HepG2 (cell line): ENCODE measurements at regions not wholly inside any gene's neighbourhood (a gene's known extent, or its start where the extent isn't known, plus 50 kb on each side); places are given as distances from the start of the nearest gene placed in this dataset.

Source experiments
- ASH2L ChIP-seq: fragments of 300-600, 200-600 bp; sonication (generic); IDR thresholded peaks from 2 replicates; pipeline ENCODE4 v1.7.0; 2017; ENCODE audit warnings: low read depth, mild to moderate bottlenecking, moderate library complexity, mixed read lengths, low read length; ENCODE audit not compliant: insufficient read length
- BHLHE40 ChIP-seq: IDR thresholded peaks from 2 replicates; pipeline ENCODE4 v1.6.1; 2011; ENCODE audit warnings: low read length, improper control_type of control experiment
- DRAP1 ChIP-seq: IDR thresholded peaks from 2 replicates; pipeline ENCODE4 v1.6.1; 2016; ENCODE audit warnings: missing genetic modification reagents, missing compliant biosample characterization
- FLYWCH1 ChIP-seq: sonication (generic); formaldehyde crosslinking; IDR thresholded peaks from 2 replicates; pipeline ENCODE4 v1.8.1; 2023; ENCODE audit warnings: mild to moderate bottlenecking, missing genetic modification reagents
- FOXO4 ChIP-seq: sonication (generic); formaldehyde crosslinking; conservative IDR thresholded peaks from 2 replicates; pipeline ENCODE4 v1.8.1; 2023; ENCODE audit warnings: missing genetic modification reagents
- HMG20B ChIP-seq: conservative IDR thresholded peaks from 2 replicates; pipeline ENCODE4 v1.6.1; 2016; ENCODE audit warnings: missing genetic modification reagents, missing compliant biosample characterization
- IRF2 ChIP-seq: IDR thresholded peaks from 2 replicates; pipeline ENCODE4 v1.6.1; 2018; ENCODE audit warnings: missing genetic modification reagents, missing compliant biosample characterization
- KAT7 ChIP-seq: IDR thresholded peaks from 2 replicates; pipeline ENCODE4 v1.6.1; 2018; ENCODE audit warnings: borderline replicate concordance, missing compliant biosample characterization
- NCOA5 ChIP-seq: sonication (generic); formaldehyde crosslinking; IDR thresholded peaks from 2 replicates; pipeline ENCODE4 v1.4.0; 2020; ENCODE audit warnings: missing genetic modification reagents
- NR2F1 ChIP-seq, 2 experiments: fragments of 450-650 bp in 1 of 2; formaldehyde crosslinking in 1 of 2; IDR thresholded peaks; 2 replicates each; pipeline versions ENCODE4 v1.5.0 to v1.6.1; 2016 to 2020; ENCODE audit warnings: mild to moderate bottlenecking in 1 of 2, missing compliant biosample characterization in 1 of 2, missing genetic modification reagents in 1 of 2, moderate library complexity in 1 of 2
- PCBP2 ChIP-seq: fragments of 200-400 bp; formaldehyde crosslinking; optimal IDR thresholded peaks from 2 replicates; pipeline ENCODE3; 2018; ENCODE audit warnings: low read length, low read depth; ENCODE audit not compliant: poor library complexity, severe bottlenecking
- PHF21A ChIP-seq: sonication (generic); formaldehyde crosslinking; IDR thresholded peaks from 2 replicates; pipeline ENCODE4 v1.5.0; 2020; ENCODE audit warnings: mild to moderate bottlenecking, missing genetic modification reagents
- RAD21 ChIP-seq: fragments of 450-650 bp; formaldehyde crosslinking; IDR thresholded peaks from 2 replicates; pipeline ENCODE4 v1.5.0; 2020; ENCODE audit warnings: mild to moderate bottlenecking
- SALL1 ChIP-seq: sonication (generic); formaldehyde crosslinking; IDR thresholded peaks from 2 replicates; pipeline ENCODE4 v1.8.0; 2022; ENCODE audit warnings: mild to moderate bottlenecking, missing genetic modification reagents
- TARDBP ChIP-seq: sonication (generic); formaldehyde crosslinking; IDR thresholded peaks from 2 replicates; pipeline ENCODE4 v1.8.0; 2022; ENCODE audit warnings: mild to moderate bottlenecking, missing genetic modification reagents
- TRIM22 ChIP-seq: fragments of 450-650 bp; IDR thresholded peaks from 2 replicates; pipeline ENCODE4 v1.6.1; 2017
- ZBTB44 ChIP-seq: sonication (generic); formaldehyde crosslinking; IDR thresholded peaks from 2 replicates; pipeline ENCODE4 v1.4.0; 2020; ENCODE audit warnings: missing genetic modification reagents
- ZBTB49 ChIP-seq: sonication (generic); formaldehyde crosslinking; IDR thresholded peaks from 2 replicates; pipeline ENCODE4 v1.4.0; 2020; ENCODE audit warnings: missing genetic modification reagents, borderline replicate concordance
- ZC3H13 ChIP-seq: sonication (generic); formaldehyde crosslinking; IDR thresholded peaks from 2 replicates; pipeline ENCODE4 v1.8.1; 2023; ENCODE audit warnings: mild to moderate bottlenecking, missing genetic modification reagents, moderate library complexity
- ZNF253 ChIP-seq: sonication (generic); formaldehyde crosslinking; IDR thresholded peaks from 2 replicates; pipeline ENCODE4 v1.8.0; 2022; ENCODE audit warnings: mild to moderate bottlenecking, missing genetic modification reagents, borderline replicate concordance
- ZNF563 ChIP-seq: sonication (generic); formaldehyde crosslinking; IDR thresholded peaks from 2 replicates; pipeline ENCODE4 v1.8.0; 2022; ENCODE audit warnings: mild to moderate bottlenecking, moderate library complexity, missing genetic modification reagents
- ZNF580 ChIP-seq: IDR thresholded peaks from 2 replicates; pipeline ENCODE4 v1.6.1; 2016; ENCODE audit warnings: low read depth, borderline replicate concordance
- ZNF605 ChIP-seq: sonication (generic); formaldehyde crosslinking; IDR thresholded peaks from 2 replicates; pipeline ENCODE4 v1.8.0; 2022; ENCODE audit warnings: mild to moderate bottlenecking, missing genetic modification reagents
- ZNF761 ChIP-seq: sonication (generic); formaldehyde crosslinking; conservative IDR thresholded peaks from 2 replicates; pipeline ENCODE4 v1.4.0; 2020; ENCODE audit warnings: mild to moderate bottlenecking, missing genetic modification reagents

GRCh38 chr5:116848954-116849581 is 274.4 kb upstream of the SEMA6A start (continued):
- TF ChIP-seq PHF21A = no peak; the same call in 1 of the 2 replicates
- TF ChIP-seq BHLHE40 = no peak
- TF ChIP-seq TRIM22 = no peak
- TF ChIP-seq ZNF761 = no peak
- TF ChIP-seq FOXO4 = no peak
- TF ChIP-seq NR2F1 (CRISPR knock-in tag; IDR thresholded peaks at IDR 0.05) = peak; percentile 37 to 82; a peak in 2 of 4 replicates
- TF ChIP-seq HMG20B (CRISPR knock-in tag) = no peak
- no peak for TF ChIP-seq ZBTB49 (CRISPR knock-in tag)
- TF ChIP-seq ZNF253 (CRISPR knock-in tag) = no peak
- TF ChIP-seq ZNF605 (CRISPR knock-in tag) = 0 out of 2 replicates have a peak, but pooled peaks have one; percentile 29
- 0 out of 2 replicates have a peak, but pooled peaks have one; percentile 25 for TF ChIP-seq ZNF580 (CRISPR knock-in tag)
- TF ChIP-seq TARDBP (CRISPR knock-in tag) = 0 out of 2 replicates have a peak, but pooled peaks have one; percentile 29
- TF ChIP-seq ZC3H13 (CRISPR knock-in tag) = no peak
- TF ChIP-seq ZNF563 (CRISPR knock-in tag) = no peak
- TF ChIP-seq PCBP2 = no peak
- no peak for TF ChIP-seq NCOA5 (CRISPR knock-in tag)
- TF ChIP-seq DRAP1 (CRISPR knock-in tag) = peak; percentile 21; the same call in 1 of the 2 replicates
- no peak for TF ChIP-seq ZBTB44 (CRISPR knock-in tag)
- no peak for TF ChIP-seq FLYWCH1 (CRISPR knock-in tag)
- TF ChIP-seq ASH2L = no peak
- TF ChIP-seq RAD21 (CRISPR knock-in tag) = no peak
- TF ChIP-seq IRF2 (CRISPR knock-in tag) = 0 out of 2 replicates have a peak, but pooled peaks have one; percentile 24
- TF ChIP-seq SALL1 (CRISPR knock-in tag) = no peak
- TF ChIP-seq KAT7 (CRISPR knock-in tag) = no peak
